ENCODE measurements at regions not wholly inside any gene's neighbourhood (a gene's known extent, or its start where the extent isn't known, plus 50 kb on each side); places are given as distances from the start of the nearest gene placed in this dataset.

- no peak for TF ChIP-seq CTCF (IDR thresholded peaks at IDR 0.05)
- no peak for TF ChIP-seq POLR2A (IDR thresholded peaks at IDR 0.05)
Measured at GRCh38 chr15:70245932-70246622, 148.4 kb upstream of the TLE3 start.
